Endodermal cell (in vitro differentiated cells): ENCODE measurements at regions not wholly inside any gene's neighbourhood (a gene's known extent, or its start where the extent isn't known, plus 50 kb on each side); places are given as distances from the start of the nearest gene placed in this dataset.
A peak's percentile ranks its signal among the peaks of the same experiment; 100 is the strongest.

Experiments
- DNase-seq: peaks from one replicate; pipeline ENCODE4 v3.0.0-alpha.2; 2017
- H3K27ac ChIP-seq: 2 replicates; pipeline ENCODE4 v1.5.1; 2013; ENCODE audit warnings: mild to moderate bottlenecking, low read depth, low read length, moderate library complexity
- H3K27me3 ChIP-seq: 2 replicates; pipeline ENCODE4 v1.6.1; 2013; ENCODE audit warnings: mild to moderate bottlenecking, low read length, moderate library complexity; ENCODE audit not compliant: insufficient read depth, control insufficient read depth, poor library complexity, severe bottlenecking
- H3K36me3 ChIP-seq: 2 replicates; pipeline ENCODE4 v1.7.0; 2013; ENCODE audit warnings: mild to moderate bottlenecking, low read length, moderate library complexity; ENCODE audit not compliant: control insufficient read depth, insufficient read depth
- H3K4me1 ChIP-seq: one replicate; pipeline ENCODE4 v1.7.0; 2013; ENCODE audit warnings: low read length; ENCODE audit not compliant: control insufficient read depth, insufficient read depth
- H3K4me3 ChIP-seq: 2 replicates; pipeline ENCODE4 v1.5.1; 2013; ENCODE audit warnings: mild to moderate bottlenecking, low read length, moderate library complexity
- H3K9ac ChIP-seq: 2 replicates; pipeline ENCODE4 v1.6.1; 2013; ENCODE audit warnings: mild to moderate bottlenecking, low read length, moderate library complexity; ENCODE audit not compliant: poor library complexity, severe bottlenecking; ENCODE audit errors: extremely low read depth
- H3K9me3 ChIP-seq: 2 replicates; pipeline ENCODE4 v1.6.1; 2013; ENCODE audit warnings: mild to moderate bottlenecking, low read length, moderate library complexity; ENCODE audit not compliant: control insufficient read depth
- H3K27ac Mint-ChIP-seq: 2 replicates; pipeline ENCODE4 v1.8.0; 2020; ENCODE audit warnings: mixed read lengths
- H3K27me3 Mint-ChIP-seq: 2 replicates; pipeline ENCODE4 v1.8.0; 2021; ENCODE audit warnings: mild to moderate bottlenecking, mixed read lengths; ENCODE audit not compliant: insufficient read depth
- H3K36me3 Mint-ChIP-seq: 2 replicates; pipeline ENCODE4 v1.8.0; 2020; ENCODE audit warnings: low read depth, mixed read lengths
- H3K4me1 Mint-ChIP-seq: 2 replicates; pipeline ENCODE4 v1.8.0; 2020; ENCODE audit warnings: mixed read lengths
- H3K4me3 Mint-ChIP-seq: 2 replicates; pipeline ENCODE4 v1.8.0; 2020; ENCODE audit warnings: mild to moderate bottlenecking, moderate library complexity, mixed read lengths
- H3K9me3 Mint-ChIP-seq: 2 replicates; pipeline ENCODE4 v1.8.0; 2020; ENCODE audit warnings: mild to moderate bottlenecking, mixed read lengths
- CTCF ChIP-seq: fragments of 200-600 bp; sonication (generic); conservative IDR thresholded peaks from 2 replicates; pipeline ENCODE4 v1.5.0; 2021; ENCODE audit warnings: antibody characterized with exemption, mild to moderate bottlenecking
- WGBS, 2 experiments: methylation state at CpG; one replicate each; pipeline versions ENCODE4 v1.1.5 to v1.1.7; 2013; ENCODE audit warnings: missing lambda C conversion rate in 2 of 2, mixed read lengths in 1 of 2; ENCODE audit not compliant: insufficient coverage in 1 of 2, insufficient read length in 1 of 2; 5-methylcytosine and 5-hydroxymethylcytosine counted together

- no peak overlapping the region for H3K9ac ChIP-seq
- Mint-ChIP-seq H3K27me3 (peaks cover 1% of the 10 kb centered on the region), H3K36me3 (no peaks in the 10 kb centered on the region), H3K4me3 (no peak overlapping the region), H3K27ac (no peak overlapping the region), H3K4me1 (peaks cover 13% of the 10 kb centered on the region), H3K9me3 (no peaks in the 10 kb centered on the region)
- 82 to 89% methylated on average over 3 to 8 of the region's 8 CpGs for WGBS, 2 experiments
- no peaks in the 10 kb centered on the region for H3K27me3 ChIP-seq
- no peaks in the 10 kb centered on the region for H3K9me3 ChIP-seq
- TF ChIP-seq CTCF, result no peak
- H3K4me1 ChIP-seq, result no peaks in the 10 kb centered on the region
- no peak for DNase-seq
- no peaks in the 10 kb centered on the region for H3K36me3 ChIP-seq
- no peak overlapping the region for H3K4me3 ChIP-seq
- H3K27ac ChIP-seq, result no peak overlapping the region
Measured at GRCh38 chr2:100630473-100630977, 67.7 kb downstream of the PDCL3 start.

GRCh38 chr2:100632037-100632436 is 69.2 kb downstream of the PDCL3 start:
- H3K4me1 Mint-ChIP-seq, result peaks cover 13% of the 10 kb centered on the region
- 75 to 87% methylated on average over 6 to 7 of the region's 7 CpGs for WGBS, 2 experiments

GRCh38 chr2:100632759-100633158 is 70.0 kb downstream of the PDCL3 start:
- Mint-ChIP-seq H3K4me3 (no peak overlapping the region), H3K27me3 (no peaks in the 10 kb centered on the region), H3K4me1 (peaks cover 13% of the 10 kb centered on the region), H3K36me3 (no peaks in the 10 kb centered on the region), H3K9me3 (no peaks in the 10 kb centered on the region), H3K27ac (no peak overlapping the region)
- peak; percentile 46 for TF ChIP-seq CTCF
- H3K4me3 ChIP-seq, result no peak overlapping the region
- H3K9ac ChIP-seq, result no peak overlapping the region
- no peaks in the 10 kb centered on the region for H3K4me1 ChIP-seq
- no peaks in the 10 kb centered on the region for H3K9me3 ChIP-seq
- no peaks in the 10 kb centered on the region for H3K27me3 ChIP-seq
- no peak for DNase-seq
- H3K27ac ChIP-seq, result no peak overlapping the region
- no peaks in the 10 kb centered on the region for H3K36me3 ChIP-seq
- WGBS, 2 experiments, result 82 to 92% methylated on average over 3 to 4 of the region's 4 CpGs

More at GRCh38 chr2:100632037-100632436, 69.2 kb downstream of the PDCL3 start:
- H3K27me3 ChIP-seq, result no peaks in the 10 kb centered on the region
- Mint-ChIP-seq H3K4me3 (no peak overlapping the region), H3K27me3 (no peaks in the 10 kb centered on the region), H3K27ac (no peak overlapping the region), H3K36me3 (no peaks in the 10 kb centered on the region), H3K9me3 (no peaks in the 10 kb centered on the region)
- DNase-seq, result no peak
- no peak overlapping the region for H3K27ac ChIP-seq
- no peaks in the 10 kb centered on the region for H3K36me3 ChIP-seq
- no peaks in the 10 kb centered on the region for H3K9me3 ChIP-seq
- H3K4me3 ChIP-seq, result no peak overlapping the region
- no peaks in the 10 kb centered on the region for H3K4me1 ChIP-seq
- TF ChIP-seq CTCF, result no peak
- no peak overlapping the region for H3K9ac ChIP-seq
